Breast epithelium (tissue), 3 donors: ENCODE measurements at regions not wholly inside any gene's neighbourhood (a gene's known extent, or its start where the extent isn't known, plus 50 kb on each side); places are given as distances from the start of the nearest gene placed in this dataset.

Source experiments
- POLR2A ChIP-seq: fragments of 450-650 bp; IDR thresholded peaks from one replicate; pipeline ENCODE4 v1.6.1; 2016; ENCODE audit warnings: antibody characterized with exemption, mild to moderate bottlenecking, moderate library complexity
- POLR2AphosphoS5 ChIP-seq, 3 donors: sonication (generic); formaldehyde crosslinking; IDR thresholded peaks; one replicate each; pipeline ENCODE4 v1.6.1; 2017; ENCODE audit warnings: antibody characterized with exemption in 3 of 3
- TF ChIP-seq, protein P1 (sequence below), 3 donors: fragments of 450-650 bp; IDR thresholded peaks; one replicate each; pipeline ENCODE4 v1.5.1; 2016 to 2017; ENCODE audit warnings: antibody characterized with exemption in 3 of 3, mild to moderate bottlenecking in 3 of 3, moderate library complexity in 3 of 3

DNA sequence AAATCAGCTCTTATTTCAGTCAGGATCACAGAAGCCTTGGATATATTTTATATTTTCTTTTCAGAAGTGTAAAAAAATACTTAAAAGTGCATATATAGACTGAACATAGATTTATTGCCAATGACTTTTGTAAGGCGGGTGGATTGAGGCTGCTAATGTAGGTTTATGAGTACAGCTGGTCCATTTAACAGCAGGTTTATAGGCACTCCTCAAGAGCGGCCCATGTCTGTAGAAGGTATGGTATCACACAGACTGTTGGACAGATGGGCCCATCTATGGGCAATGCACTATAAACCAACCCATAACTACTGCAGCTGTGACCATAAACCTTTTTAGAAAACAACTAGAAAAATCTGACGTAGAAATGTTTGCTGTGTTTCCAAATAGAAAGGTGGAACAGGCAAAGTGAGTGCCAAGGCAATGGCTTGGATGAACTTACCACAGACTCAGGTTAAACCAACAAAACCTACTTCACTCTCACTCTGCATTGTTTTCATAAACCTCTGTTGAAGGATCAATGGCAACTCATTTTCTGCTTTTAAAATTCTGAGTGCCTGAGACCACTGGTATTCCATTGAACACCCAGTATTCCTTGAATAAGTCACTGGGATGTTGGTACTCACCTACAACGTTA lies 170.6 kb upstream of the EYA4 start:
- TF ChIP-seq POLR2A (no peak), POLR2AphosphoS5 (IDR thresholded peaks at IDR 0.05) (no peak)
- TF ChIP-seq, protein P1, sequence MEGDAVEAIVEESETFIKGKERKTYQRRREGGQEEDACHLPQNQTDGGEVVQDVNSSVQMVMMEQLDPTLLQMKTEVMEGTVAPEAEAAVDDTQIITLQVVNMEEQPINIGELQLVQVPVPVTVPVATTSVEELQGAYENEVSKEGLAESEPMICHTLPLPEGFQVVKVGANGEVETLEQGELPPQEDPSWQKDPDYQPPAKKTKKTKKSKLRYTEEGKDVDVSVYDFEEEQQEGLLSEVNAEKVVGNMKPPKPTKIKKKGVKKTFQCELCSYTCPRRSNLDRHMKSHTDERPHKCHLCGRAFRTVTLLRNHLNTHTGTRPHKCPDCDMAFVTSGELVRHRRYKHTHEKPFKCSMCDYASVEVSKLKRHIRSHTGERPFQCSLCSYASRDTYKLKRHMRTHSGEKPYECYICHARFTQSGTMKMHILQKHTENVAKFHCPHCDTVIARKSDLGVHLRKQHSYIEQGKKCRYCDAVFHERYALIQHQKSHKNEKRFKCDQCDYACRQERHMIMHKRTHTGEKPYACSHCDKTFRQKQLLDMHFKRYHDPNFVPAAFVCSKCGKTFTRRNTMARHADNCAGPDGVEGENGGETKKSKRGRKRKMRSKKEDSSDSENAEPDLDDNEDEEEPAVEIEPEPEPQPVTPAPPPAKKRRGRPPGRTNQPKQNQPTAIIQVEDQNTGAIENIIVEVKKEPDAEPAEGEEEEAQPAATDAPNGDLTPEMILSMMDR (IDR thresholded peaks at IDR 0.05): no peak
